PC-3 (cell line): ENCODE measurements at regions not wholly inside any gene's neighbourhood (a gene's known extent, or its start where the extent isn't known, plus 50 kb on each side); places are given as distances from the start of the nearest gene placed in this dataset.

Experiments
- CTCF ChIP-seq: fragments of 300-600 bp; sonication (generic); conservative IDR thresholded peaks from 2 replicates; pipeline ENCODE4 v1.5.1; 2017; ENCODE audit warnings: antibody characterized with exemption, low read depth, mild to moderate bottlenecking, low read length
- EZH2 ChIP-seq: fragments of 300-600 bp; sonication (generic); IDR thresholded peaks from one replicate; pipeline ENCODE4 v1.6.1; 2017; ENCODE audit warnings: antibody characterized with exemption, mild to moderate bottlenecking, low read length; ENCODE audit not compliant: unreplicated experiment
- EZH2phosphoT487 ChIP-seq: fragments of 300-600 bp; sonication (generic); IDR thresholded peaks from 2 replicates; pipeline ENCODE4 v1.6.1; 2018; ENCODE audit warnings: mild to moderate bottlenecking, antibody characterized with exemption, low read length, borderline replicate concordance

GRCh38 chr11:116693593-116694348 is 79.0 kb downstream of the BUD13 start:
- no peak for TF ChIP-seq CTCF
- no peak for TF ChIP-seq EZH2phosphoT487
- TF ChIP-seq EZH2: no peak
